ENCODE measurements at regions not wholly inside any gene's neighbourhood (a gene's known extent, or its start where the extent isn't known, plus 50 kb on each side); places are given as distances from the start of the nearest gene placed in this dataset.

DNA sequence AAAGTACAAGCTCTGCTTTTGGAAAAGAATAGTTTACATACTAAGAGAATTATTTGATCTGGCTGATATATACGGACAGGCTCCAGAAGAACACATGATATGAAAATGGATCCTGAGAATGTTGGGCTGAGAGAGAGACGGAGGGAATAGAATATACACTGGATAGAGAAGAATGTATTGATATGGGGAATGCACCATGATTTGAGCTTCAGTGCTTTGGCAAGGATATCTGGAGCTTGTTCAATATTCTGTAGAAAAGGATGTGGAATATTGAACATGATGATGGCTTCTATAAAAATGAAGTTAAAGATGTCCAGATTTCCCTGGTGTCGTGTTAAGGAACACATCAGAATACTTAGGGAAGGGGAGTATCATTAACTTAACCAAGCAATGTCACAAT, 280.5 kb upstream of the VLDLR start:
- FAIRE-seq: no peak
- no peak for DNase-seq (ENCODE audit: insufficient read length, low spot score)
- TF ChIP-seq POLR2A (IDR thresholded peaks at IDR 0.05; ENCODE audit: low read depth, low read length): no peak

- DNase-seq (ENCODE audit: insufficient read length, low spot score) (no peak), FAIRE-seq (no peak)
- no peak for TF ChIP-seq POLR2A (IDR thresholded peaks at IDR 0.05; ENCODE audit: low read depth, low read length)
These were observed 279.6 kb upstream of the VLDLR start for GRCh38 chr9:2341956-2342355.

DNA sequence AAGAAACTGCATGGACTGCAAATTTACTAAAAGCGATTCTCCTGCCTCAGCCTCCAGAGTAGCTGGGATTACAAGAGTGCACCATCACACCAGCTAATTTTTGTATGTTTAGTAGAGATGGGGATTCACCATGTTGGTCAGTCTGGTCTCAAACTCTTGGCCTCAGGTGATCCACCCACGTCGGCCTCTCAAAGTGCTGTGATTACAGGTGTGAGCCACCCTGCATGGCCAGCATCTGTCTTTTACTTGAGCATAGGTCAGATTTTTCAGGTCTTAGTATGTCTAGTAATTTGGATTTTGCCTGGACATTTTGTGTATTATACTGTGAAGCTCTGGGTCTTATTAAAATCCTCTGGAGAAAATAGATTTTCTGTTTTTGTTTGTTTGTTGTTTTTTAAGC, 277.8 kb upstream of the VLDLR start:
- FAIRE-seq: no peak
- DNase-seq (ENCODE audit: insufficient read length, low spot score): no peak
- no peak for TF ChIP-seq POLR2A (IDR thresholded peaks at IDR 0.05; ENCODE audit: low read depth, low read length)

DNA sequence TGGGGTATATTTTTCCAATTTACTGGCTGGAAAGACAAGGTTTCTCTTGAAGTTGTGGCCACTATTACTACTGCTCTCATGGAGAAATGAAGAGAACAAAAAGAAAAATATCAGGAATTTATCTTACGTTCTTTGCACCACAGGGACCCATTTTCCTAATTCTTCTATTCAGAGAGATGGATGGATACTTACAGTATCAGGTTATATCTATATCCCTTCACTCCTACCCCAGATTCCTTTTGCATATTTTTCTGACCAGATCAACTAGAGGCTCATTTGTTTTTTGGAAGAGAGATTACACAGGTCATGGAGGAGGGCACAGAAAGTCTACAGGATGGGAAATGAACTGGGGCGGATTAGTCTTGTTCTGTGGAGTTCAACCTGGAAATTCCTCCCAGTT, 277.2 kb upstream of the VLDLR start:
- DNase-seq (ENCODE audit: insufficient read length, low spot score) (no peak), FAIRE-seq (no peak)
- TF ChIP-seq POLR2A (IDR thresholded peaks at IDR 0.05; ENCODE audit: low read depth, low read length): no peak

DNA sequence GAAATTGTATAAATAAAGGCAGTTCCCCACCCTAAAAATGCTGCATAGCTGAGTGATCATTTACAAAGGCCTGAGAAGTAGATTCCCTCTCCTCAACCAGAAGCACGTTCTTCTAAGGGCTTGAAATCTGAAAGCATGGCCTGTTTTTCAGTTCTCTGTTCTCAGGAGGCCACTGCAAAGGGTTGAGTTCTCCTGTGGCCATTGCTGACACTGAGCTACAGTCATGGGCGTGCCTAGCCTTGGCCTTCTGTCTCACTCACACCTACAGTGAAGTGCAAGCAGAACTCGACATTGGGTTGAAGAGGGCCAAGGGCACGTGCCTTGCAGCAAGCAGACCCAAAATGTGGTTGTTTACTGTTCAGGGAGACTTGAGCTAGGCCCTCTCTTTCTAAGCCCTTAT, 276.6 kb upstream of the VLDLR start:
- FAIRE-seq (no peak), DNase-seq (ENCODE audit: insufficient read length, low spot score) (no peak)
- no peak for TF ChIP-seq POLR2A (IDR thresholded peaks at IDR 0.05; ENCODE audit: low read depth, low read length)

DNA sequence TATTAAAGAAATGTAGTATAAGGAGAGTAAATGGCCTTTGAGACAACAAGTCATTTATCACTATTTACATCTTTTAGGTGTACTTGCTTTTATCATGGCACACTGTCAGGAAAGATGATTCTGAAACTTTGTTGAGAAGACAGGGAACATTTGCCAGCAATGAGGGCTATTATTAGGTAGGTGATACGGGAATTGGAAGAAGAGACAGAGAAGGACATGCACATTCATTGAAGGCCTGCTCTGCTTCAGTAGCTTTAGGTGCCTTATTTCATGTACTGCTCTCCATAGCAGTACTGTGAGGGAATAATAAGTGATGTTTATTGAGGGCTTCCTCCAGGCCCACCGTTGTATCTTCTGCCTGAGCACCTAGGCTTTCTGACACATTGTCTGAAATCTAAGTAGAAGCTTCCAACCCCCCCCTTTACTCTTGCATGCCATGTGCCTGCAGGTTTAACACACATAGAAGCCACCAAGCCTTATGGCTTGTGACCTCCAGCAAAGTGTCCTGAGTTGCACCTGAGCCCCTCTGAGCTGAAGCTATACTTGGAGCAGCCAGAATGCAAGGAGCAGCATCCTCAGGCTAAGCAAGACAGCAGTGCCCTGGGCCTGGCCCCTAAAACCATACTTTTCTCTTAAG, 275.2 kb upstream of the VLDLR start:
- FAIRE-seq: no peak
- no peak for DNase-seq (ENCODE audit: insufficient read length, low spot score)
- no peak for TF ChIP-seq POLR2A (IDR thresholded peaks at IDR 0.05; ENCODE audit: low read depth, low read length)

GRCh38 chr9:2351324-2351723, 270.3 kb upstream of the VLDLR start:
- FAIRE-seq (no peak), DNase-seq (ENCODE audit: insufficient read length, low spot score) (no peak)
- no peak for TF ChIP-seq POLR2A (IDR thresholded peaks at IDR 0.05; ENCODE audit: low read depth, low read length)

GRCh38 chr9:2354216-2354615, 267.4 kb upstream of the VLDLR start:
- DNase-seq (ENCODE audit: insufficient read length, low spot score) (no peak), FAIRE-seq (no peak)
- TF ChIP-seq POLR2A (IDR thresholded peaks at IDR 0.05; ENCODE audit: low read depth, low read length): no peak

- DNase-seq (ENCODE audit: insufficient read length, low spot score) (no peak), FAIRE-seq (no peak)
- TF ChIP-seq POLR2A (IDR thresholded peaks at IDR 0.05; ENCODE audit: low read depth, low read length): no peak
These were observed 266.5 kb upstream of the VLDLR start for GRCh38 chr9:2354856-2355696.

DNA sequence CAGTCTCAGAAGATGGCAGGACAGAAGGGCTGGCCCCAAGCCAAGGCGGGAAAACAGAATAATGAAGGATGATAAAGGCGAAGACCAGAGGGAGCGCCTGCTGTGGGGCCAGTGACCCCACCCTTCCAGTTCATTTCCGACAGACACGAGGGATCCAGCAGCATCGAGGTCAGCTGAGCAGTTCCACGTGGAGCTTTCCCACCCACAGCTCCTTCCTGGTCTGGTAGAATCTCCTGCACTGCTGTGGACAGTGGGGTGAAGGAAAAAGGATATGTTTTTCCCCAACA, 265.9 kb upstream of the VLDLR start:
- TF ChIP-seq POLR2A (IDR thresholded peaks at IDR 0.05; ENCODE audit: low read depth, low read length): no peak
- FAIRE-seq (no peak), DNase-seq (ENCODE audit: insufficient read length, low spot score) (no peak)

- DNase-seq (ENCODE audit: insufficient read length, low spot score) (no peak), FAIRE-seq (no peak)
- TF ChIP-seq POLR2A (IDR thresholded peaks at IDR 0.05; ENCODE audit: low read depth, low read length): no peak
These were observed 265.4 kb upstream of the VLDLR start for GRCh38 chr9:2356041-2356790.

DNA sequence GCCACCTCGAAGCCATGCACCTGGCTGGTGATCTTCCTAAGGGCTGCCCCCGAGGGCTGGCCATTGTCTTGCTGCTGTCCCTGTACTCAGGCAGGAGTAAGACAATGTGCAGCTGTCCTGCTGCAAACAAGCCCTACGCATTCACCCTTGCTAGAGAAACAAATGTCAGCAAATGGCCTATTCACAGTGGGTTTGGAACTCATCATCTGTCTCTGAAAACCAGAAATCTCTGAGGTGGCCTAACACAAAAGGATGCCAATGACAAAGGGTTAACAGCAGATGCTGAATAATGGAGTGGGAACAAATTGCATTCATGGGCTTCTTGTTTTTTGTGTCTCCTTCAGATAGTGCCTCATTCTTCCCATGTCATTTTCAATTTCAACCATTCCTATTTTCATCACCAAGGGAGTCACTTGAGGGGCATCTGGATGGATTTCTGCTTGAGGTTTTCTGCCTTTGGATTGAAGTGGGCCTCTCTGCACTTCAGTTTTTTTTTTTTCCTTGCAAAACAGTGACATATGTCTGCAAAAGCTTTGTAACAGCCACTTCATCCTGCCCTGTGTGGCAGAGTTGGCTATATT, 261.6 kb upstream of the VLDLR start:
- no peak for TF ChIP-seq POLR2A (IDR thresholded peaks at IDR 0.05; ENCODE audit: low read depth, low read length)
- DNase-seq (ENCODE audit: insufficient read length, low spot score): no peak
- FAIRE-seq: no peak

GRCh38 chr9:2362150-2362549, 259.4 kb upstream of the VLDLR start:
- FAIRE-seq (no peak), DNase-seq (ENCODE audit: insufficient read length, low spot score) (no peak)
- TF ChIP-seq POLR2A (IDR thresholded peaks at IDR 0.05; ENCODE audit: low read depth, low read length): no peak

GRCh38 chr9:2363138-2363745, 258.3 kb upstream of the VLDLR start:
- DNase-seq (ENCODE audit: insufficient read length, low spot score) (no peak), FAIRE-seq (no peak)
- TF ChIP-seq POLR2A (IDR thresholded peaks at IDR 0.05; ENCODE audit: low read depth, low read length): no peak

Data from H54 (cell line).